Left forelimb (tissue), 1 donor: ENCODE measurements at regions not wholly inside any gene's neighbourhood (a gene's known extent, or its start where the extent isn't known, plus 50 kb on each side); places are given as distances from the start of the nearest gene placed in this dataset.
"Not testable (repeated sequence)": the region's sequence is repeated elsewhere in the genome, so short reads cannot be mapped to it uniquely, and the experiment has no call there.

Experiments
- DNase-seq: peaks from one replicate; pipeline ENCODE4 v3.0.0-alpha.2; 2018; ENCODE audit warnings: low spot score

GRCh38 chr12:116361414-116362223, 84.1 kb upstream of the MED13L start:
- DNase-seq, result no peak

GRCh38 chr12:116365114-116365513, 87.6 kb upstream of the MED13L start:
- no peak for DNase-seq

GRCh38 chr12:116365606-116366455, 88.3 kb upstream of the MED13L start:
- no peak for DNase-seq

- no peak for DNase-seq
These were observed 88.9 kb upstream of the MED13L start for GRCh38 chr12:116366456-116366776.

- no peak for DNase-seq
These were observed 89.3 kb upstream of the MED13L start for GRCh38 chr12:116366824-116367223.

GRCh38 chr12:116368196-116369194, 91.0 kb upstream of the MED13L start:
- DNase-seq, result no peak

- no peak for DNase-seq
These were observed 92.5 kb upstream of the MED13L start for GRCh38 chr12:116370004-116370404.

- DNase-seq, result no peak
These were observed 93.5 kb upstream of the MED13L start for GRCh38 chr12:116370886-116371580.

- no peak for DNase-seq
These were observed 95.3 kb upstream of the MED13L start for GRCh38 chr12:116372815-116373214.

GRCh38 chr12:116373572-116374206, 96.2 kb upstream of the MED13L start:
- no peak for DNase-seq

- DNase-seq, result no peak
These were observed 96.7 kb upstream of the MED13L start for GRCh38 chr12:116374207-116374606.

GRCh38 chr12:116375278-116375842, 97.9 kb upstream of the MED13L start:
- DNase-seq, result no peak

GRCh38 chr12:116376354-116377193, 99.1 kb upstream of the MED13L start:
- DNase-seq, result no peak

- DNase-seq, result not testable (repeated sequence)
These were observed 99.7 kb upstream of the MED13L start for GRCh38 chr12:116377194-116377571.

GRCh38 chr12:116378002-116378401, 100.5 kb upstream of the MED13L start:
- DNase-seq, result no peak

- DNase-seq, result no peak
These were observed 102.6 kb upstream of the MED13L start for GRCh38 chr12:116380108-116380507.

- DNase-seq, result not testable (repeated sequence)
These were observed 103.2 kb upstream of the MED13L start for GRCh38 chr12:116380740-116381139.

GRCh38 chr12:116381240-116381743, 103.8 kb upstream of the MED13L start:
- DNase-seq, result no peak
